Lung (tissue), 11 donors: ENCODE measurements at regions not wholly inside any gene's neighbourhood (a gene's known extent, or its start where the extent isn't known, plus 50 kb on each side); places are given as distances from the start of the nearest gene placed in this dataset.
"Not testable (repeated sequence)": the region's sequence is repeated elsewhere in the genome, so short reads cannot be mapped to it uniquely, and the experiment has no call there.

Experiments
- ATAC-seq: fragments of 200-7000 bp; cut with Tn5 transposase; one replicate; pipeline ENCODE4 v1.9.1; 2020; ENCODE audit warnings: moderate number of reproducible peaks; ENCODE audit not compliant: insufficient read depth, low FRiP score
- DNase-seq, 3 donors: peaks; one replicate each; pipeline ENCODE4 v3.0.0-alpha.2; 2013 to 2017
- H3K27ac ChIP-seq, 2 donors: one replicate each; pipeline ENCODE4 v1.5.1; 2013; ENCODE audit warnings: mild to moderate bottlenecking in 2 of 2, moderate library complexity in 2 of 2, control low read depth in 1 of 2, inconsistent platforms in 1 of 2, low read depth in 1 of 2, low read length in 1 of 2
- H3K27me3 ChIP-seq, 3 donors: one replicate each; pipeline ENCODE4 v1.5.1; 2013; ENCODE audit warnings: low read length in 2 of 3; ENCODE audit not compliant: control insufficient read depth in 3 of 3, insufficient read depth in 3 of 3
- H3K36me3 ChIP-seq, 4 donors: one replicate each; pipeline ENCODE4 v1.5.1; 2013; ENCODE audit warnings: low read length in 4 of 4, mild to moderate bottlenecking in 1 of 4, moderate library complexity in 1 of 4; ENCODE audit not compliant: control insufficient read depth in 4 of 4, insufficient read depth in 4 of 4
- H3K4me1 ChIP-seq, 5 donors: one replicate each; pipeline ENCODE4 v1.5.1; 2013; ENCODE audit warnings: low read length in 5 of 5, mild to moderate bottlenecking in 2 of 5, moderate library complexity in 1 of 5; ENCODE audit not compliant: control insufficient read depth in 5 of 5, insufficient read depth in 5 of 5
- H3K4me3 ChIP-seq: one replicate; pipeline ENCODE4 v1.5.1; 2013; ENCODE audit warnings: mild to moderate bottlenecking, control low read depth, moderate library complexity
- H3K9ac ChIP-seq, 2 donors: one replicate each; pipeline ENCODE4 v1.5.1; 2013; ENCODE audit warnings: low read length in 2 of 2, control low read depth in 1 of 2; ENCODE audit not compliant: insufficient read depth in 1 of 2
- H3K9me3 ChIP-seq, 4 donors: one replicate each; pipeline ENCODE4 v1.5.1; 2013; ENCODE audit warnings: low read length in 3 of 4, mild to moderate bottlenecking in 1 of 4, moderate library complexity in 1 of 4; ENCODE audit not compliant: control insufficient read depth in 4 of 4, insufficient read depth in 3 of 4
- WGBS, 2 donors: extraction: QIAGEN DNeasy Blood & Tissue Kit; methylation state at CpG; one replicate each; pipeline ENCODE4 v1.1.7; 2013; 5-methylcytosine and 5-hydroxymethylcytosine counted together
- TF ChIP-seq, protein P1 (sequence below): IDR thresholded peaks from 2 replicates; pipeline ENCODE4 v1.5.1; 2012; ENCODE audit warnings: mild to moderate bottlenecking; ENCODE audit errors: control extremely low read depth, extremely low read depth
- donor health status: control.
- donor health status: control.
- donor health status: Bipolar disorder and iron deficiency.
- donor health status: healthy.
- donor health status: DM: yes; HTN: yes; CAD: no.

- no peak overlapping the region for H3K4me3 ChIP-seq
- H3K9me3 ChIP-seq: no peaks in the 10 kb centered on the region
- no peaks in the 10 kb centered on the region for H3K36me3 ChIP-seq
- no peak for DNase-seq
- H3K27ac ChIP-seq: no peak overlapping the region
- WGBS, 2 donors: 60 to 83% methylated on average over 3 of the region's 3 CpGs
- ATAC-seq: no peak
- no peaks in the 10 kb centered on the region for H3K27me3 ChIP-seq
- peaks cover 0 to 5% (median 0%) of the 10 kb centered on the region in 5 donors for H3K4me1 ChIP-seq
- H3K9ac ChIP-seq: no peak overlapping the region
- TF ChIP-seq, protein P1, sequence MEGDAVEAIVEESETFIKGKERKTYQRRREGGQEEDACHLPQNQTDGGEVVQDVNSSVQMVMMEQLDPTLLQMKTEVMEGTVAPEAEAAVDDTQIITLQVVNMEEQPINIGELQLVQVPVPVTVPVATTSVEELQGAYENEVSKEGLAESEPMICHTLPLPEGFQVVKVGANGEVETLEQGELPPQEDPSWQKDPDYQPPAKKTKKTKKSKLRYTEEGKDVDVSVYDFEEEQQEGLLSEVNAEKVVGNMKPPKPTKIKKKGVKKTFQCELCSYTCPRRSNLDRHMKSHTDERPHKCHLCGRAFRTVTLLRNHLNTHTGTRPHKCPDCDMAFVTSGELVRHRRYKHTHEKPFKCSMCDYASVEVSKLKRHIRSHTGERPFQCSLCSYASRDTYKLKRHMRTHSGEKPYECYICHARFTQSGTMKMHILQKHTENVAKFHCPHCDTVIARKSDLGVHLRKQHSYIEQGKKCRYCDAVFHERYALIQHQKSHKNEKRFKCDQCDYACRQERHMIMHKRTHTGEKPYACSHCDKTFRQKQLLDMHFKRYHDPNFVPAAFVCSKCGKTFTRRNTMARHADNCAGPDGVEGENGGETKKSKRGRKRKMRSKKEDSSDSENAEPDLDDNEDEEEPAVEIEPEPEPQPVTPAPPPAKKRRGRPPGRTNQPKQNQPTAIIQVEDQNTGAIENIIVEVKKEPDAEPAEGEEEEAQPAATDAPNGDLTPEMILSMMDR: no peak
These were observed 68.2 kb upstream of the SAMSN1 start for GRCh38 chr21:14614287-14614686.

DNA sequence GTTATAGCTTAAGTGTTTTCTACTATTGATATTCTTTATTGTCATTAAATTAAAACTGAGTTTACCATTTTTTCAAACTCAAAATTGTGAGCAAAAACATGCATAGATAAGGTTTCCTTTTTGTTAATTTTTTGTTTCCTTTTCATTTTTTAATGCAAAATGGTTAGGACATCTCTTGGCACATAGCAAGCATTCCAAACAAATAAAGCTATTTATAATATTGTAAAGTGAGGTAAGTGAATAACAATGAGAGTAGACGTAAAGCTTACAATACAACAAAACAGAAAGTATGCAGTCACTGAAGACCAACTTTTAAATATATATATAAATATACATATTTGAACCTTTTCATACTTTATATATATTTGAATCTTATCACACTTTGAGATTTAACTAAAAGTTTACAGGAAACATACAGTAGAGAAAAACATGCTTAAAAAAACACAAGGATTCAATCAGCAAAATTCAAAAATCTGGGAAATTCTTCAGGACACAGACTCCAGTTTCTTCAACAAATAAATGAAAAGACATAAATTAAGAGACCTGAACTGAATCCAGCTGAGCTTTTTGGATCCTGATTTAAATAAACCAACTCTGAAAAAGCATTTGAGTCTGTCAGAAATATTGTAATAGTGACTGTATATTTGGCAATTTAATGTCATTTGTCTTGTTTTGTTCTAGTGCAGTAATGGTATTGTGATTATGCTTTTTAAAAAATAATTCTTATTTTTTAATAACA lies 67.5 kb upstream of the SAMSN1 start:
- WGBS, 2 donors: 65 to 74% methylated on average over 1 of the region's 1 CpG
- H3K36me3 ChIP-seq: no peaks in the 10 kb centered on the region
- DNase-seq (no peak), ATAC-seq (no peak)
- H3K9me3 ChIP-seq: no peaks in the 10 kb centered on the region
- H3K4me1 ChIP-seq: peaks cover 0 to 5% (median 0%) of the 10 kb centered on the region in 5 donors
- H3K9ac ChIP-seq: no peak overlapping the region
- no peak overlapping the region for H3K27ac ChIP-seq
- TF ChIP-seq, protein P1: no peak
- H3K4me3 ChIP-seq: no peak overlapping the region
- H3K27me3 ChIP-seq: no peaks in the 10 kb centered on the region

DNA sequence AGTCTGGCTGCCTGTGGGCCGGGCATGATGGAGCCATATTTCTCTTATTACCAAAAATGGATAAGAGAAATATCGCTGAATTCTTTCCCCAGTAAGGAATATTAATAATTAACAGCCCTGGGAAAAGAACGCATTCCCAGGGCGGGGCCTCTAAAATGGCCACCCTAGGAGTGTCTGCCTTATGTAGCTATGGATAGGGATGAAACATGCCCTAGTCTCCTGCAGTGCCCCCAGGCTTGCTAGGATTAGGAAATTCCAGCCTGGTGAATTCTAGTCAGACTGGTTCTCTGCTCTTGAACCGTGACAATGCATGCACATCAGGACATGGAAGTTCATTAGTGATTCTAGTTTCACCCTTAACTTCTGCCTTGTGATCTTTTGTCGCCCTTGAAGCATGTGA lies 64.0 kb upstream of the SAMSN1 start:
- ATAC-seq, DNase-seq, H3K4me1 ChIP-seq, H3K9me3 ChIP-seq, H3K27me3 ChIP-seq, H3K4me3 ChIP-seq, H3K36me3 ChIP-seq, H3K9ac ChIP-seq, H3K27ac ChIP-seq: not testable (repeated sequence)
- WGBS, 2 donors: 93 to 94% methylated on average over 6 of the region's 6 CpGs

DNA sequence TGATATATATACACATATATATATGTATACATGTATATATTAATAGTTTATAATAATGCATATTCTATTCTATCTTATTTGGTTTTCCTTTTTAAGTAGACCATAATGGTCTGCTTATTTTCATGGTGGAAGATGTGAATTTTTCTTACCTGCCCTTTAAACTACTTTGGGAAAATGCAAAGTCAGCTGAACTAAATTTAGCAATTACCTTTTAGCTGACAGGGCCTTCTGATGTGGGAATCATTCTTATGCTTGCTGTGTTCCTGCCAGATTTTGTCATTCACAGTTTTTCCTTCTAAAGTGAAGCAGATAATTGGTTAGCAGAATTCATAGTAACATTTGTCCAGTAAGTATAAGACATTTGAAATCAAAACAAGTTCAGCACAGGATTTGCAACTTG lies 63.2 kb upstream of the SAMSN1 start:
- no peak overlapping the region for H3K9ac ChIP-seq
- H3K4me1 ChIP-seq: peaks cover 0 to 4% (median 0%) of the 10 kb centered on the region in 5 donors
- no peak for ATAC-seq
- TF ChIP-seq, protein P1: no peak
- no peak overlapping the region for H3K27ac ChIP-seq
- no peaks in the 10 kb centered on the region for H3K36me3 ChIP-seq
- no peaks in the 10 kb centered on the region for H3K9me3 ChIP-seq
- no peak for DNase-seq
- no peak overlapping the region for H3K4me3 ChIP-seq
- no peaks in the 10 kb centered on the region for H3K27me3 ChIP-seq
